HG03139 (cell line): ENCODE measurements at regions not wholly inside any gene's neighbourhood (a gene's known extent, or its start where the extent isn't known, plus 50 kb on each side); places are given as distances from the start of the nearest gene placed in this dataset.

ENCODE experiments used
- ATAC-seq: cut with Tn5 transposase; IDR thresholded peaks from one replicate; pipeline ENCODE4 v1.9.1; 2021; ENCODE audit not compliant: unreplicated experiment

GRCh38 chr5:110064603-110065268, 375.0 kb downstream of the MAN2A1 start:
- ATAC-seq, result no peak

- no peak for ATAC-seq
Observed at GRCh38 chr5:110070836-110071235, 381.1 kb downstream of the MAN2A1 start.

- ATAC-seq, result no peak
Observed at GRCh38 chr5:110072651-110073050, 382.9 kb downstream of the MAN2A1 start.

GRCh38 chr5:110073534-110073933, 383.8 kb downstream of the MAN2A1 start:
- no peak for ATAC-seq

GRCh38 chr5:110075656-110076055, 385.9 kb downstream of the MAN2A1 start:
- ATAC-seq, result no peak

- ATAC-seq, result no peak
Observed at GRCh38 chr5:110077147-110077546, 387.4 kb downstream of the MAN2A1 start.

GRCh38 chr5:110082194-110082593, 392.5 kb downstream of the MAN2A1 start:
- ATAC-seq, result no peak

GRCh38 chr5:110082863-110083262, 393.1 kb downstream of the MAN2A1 start:
- ATAC-seq, result no peak

- no peak for ATAC-seq
Observed at GRCh38 chr5:110085826-110086225, 396.1 kb downstream of the MAN2A1 start.

- no peak for ATAC-seq
Observed at GRCh38 chr5:110086658-110087388, 397.1 kb downstream of the MAN2A1 start.

- no peak for ATAC-seq
Observed at GRCh38 chr5:110087829-110088228, 398.1 kb downstream of the MAN2A1 start.

- no peak for ATAC-seq
Observed at GRCh38 chr5:110088676-110089436, 399.1 kb downstream of the MAN2A1 start.

GRCh38 chr5:110092955-110093785, 403.4 kb downstream of the MAN2A1 start:
- no peak for ATAC-seq

GRCh38 chr5:110094109-110094508, 404.4 kb downstream of the MAN2A1 start:
- ATAC-seq, result no peak

GRCh38 chr5:110094548-110094947, 404.8 kb downstream of the MAN2A1 start:
- ATAC-seq, result no peak

GRCh38 chr5:110096419-110096818, 406.7 kb downstream of the MAN2A1 start:
- no peak for ATAC-seq

- no peak for ATAC-seq
Observed at GRCh38 chr5:110099572-110099971, 409.8 kb downstream of the MAN2A1 start.

GRCh38 chr5:110103081-110103480, 413.4 kb downstream of the MAN2A1 start:
- ATAC-seq, result no peak

GRCh38 chr5:110104060-110104725, 414.5 kb downstream of the MAN2A1 start:
- ATAC-seq, result no peak
